WTC11 (cell line): ENCODE measurements at regions not wholly inside any gene's neighbourhood (a gene's known extent, or its start where the extent isn't known, plus 50 kb on each side); places are given as distances from the start of the nearest gene placed in this dataset.

ENCODE experiments used
- ATF3 ChIP-seq: sonication (generic); formaldehyde crosslinking; conservative IDR thresholded peaks from 2 replicates; pipeline ENCODE4 v1.8.1; 2022; ENCODE audit warnings: mild to moderate bottlenecking, missing genetic modification reagents
- CTCF ChIP-seq: fragments of 200-600 bp; IDR thresholded peaks from 2 replicates; pipeline ENCODE4 v1.8.0; 2022; ENCODE audit warnings: antibody characterized with exemption
- ESRRA ChIP-seq: sonication (generic); formaldehyde crosslinking; IDR thresholded peaks from 2 replicates; pipeline ENCODE4 v1.8.1; 2022; ENCODE audit warnings: mild to moderate bottlenecking, missing genetic modification reagents, borderline replicate concordance
- JUN ChIP-seq: sonication (generic); formaldehyde crosslinking; IDR thresholded peaks from 2 replicates; pipeline ENCODE4 v1.8.0; 2023; ENCODE audit warnings: mild to moderate bottlenecking, missing genetic modification reagents
- MAX ChIP-seq: sonication (generic); formaldehyde crosslinking; IDR thresholded peaks from 2 replicates; pipeline ENCODE4 v1.8.0; 2022; ENCODE audit warnings: mild to moderate bottlenecking, missing genetic modification reagents
- USF2 ChIP-seq: sonication (generic); formaldehyde crosslinking; IDR thresholded peaks from 2 replicates; pipeline ENCODE4 v1.8.1; 2023; ENCODE audit warnings: mild to moderate bottlenecking, missing genetic modification reagents, moderate library complexity
- TF ChIP-seq, protein P1 (sequence below): sonication (generic); formaldehyde crosslinking; IDR thresholded peaks from 2 replicates; pipeline ENCODE4 v1.8.1; 2022; ENCODE audit warnings: low read depth, mild to moderate bottlenecking, moderate library complexity, missing genetic modification reagents, borderline replicate concordance

- TF ChIP-seq JUN (CRISPR knock-in tag), result no peak
- TF ChIP-seq CTCF, result no peak
- no peak for TF ChIP-seq ATF3 (CRISPR knock-in tag)
- TF ChIP-seq, protein P1, sequence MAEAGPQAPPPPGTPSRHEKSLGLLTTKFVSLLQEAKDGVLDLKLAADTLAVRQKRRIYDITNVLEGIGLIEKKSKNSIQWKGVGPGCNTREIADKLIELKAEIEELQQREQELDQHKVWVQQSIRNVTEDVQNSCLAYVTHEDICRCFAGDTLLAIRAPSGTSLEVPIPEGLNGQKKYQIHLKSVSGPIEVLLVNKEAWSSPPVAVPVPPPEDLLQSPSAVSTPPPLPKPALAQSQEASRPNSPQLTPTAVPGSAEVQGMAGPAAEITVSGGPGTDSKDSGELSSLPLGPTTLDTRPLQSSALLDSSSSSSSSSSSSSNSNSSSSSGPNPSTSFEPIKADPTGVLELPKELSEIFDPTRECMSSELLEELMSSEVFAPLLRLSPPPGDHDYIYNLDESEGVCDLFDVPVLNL (CRISPR knock-in tag), result no peak
- TF ChIP-seq ESRRA (CRISPR knock-in tag), result no peak
- no peak for TF ChIP-seq USF2 (CRISPR knock-in tag)
- TF ChIP-seq MAX (CRISPR knock-in tag), result no peak
Measured at GRCh38 chr11:19467904-19468303, 227.2 kb upstream of the E2F8 start.
